HCT116 (cell line): ENCODE measurements at regions not wholly inside any gene's neighbourhood (a gene's known extent, or its start where the extent isn't known, plus 50 kb on each side); places are given as distances from the start of the nearest gene placed in this dataset.
"Not testable (repeated sequence)": the region's sequence is repeated elsewhere in the genome, so short reads cannot be mapped to it uniquely, and the experiment has no call there.

Experiments
- ATAC-seq: fragments of 200-7000 bp; cut with Tn5 transposase; 2 replicates; pipeline ENCODE4 v1.9.1; 2020; ENCODE audit warnings: mild to moderate bottlenecking, moderate library complexity
- BruUV-seq: library from RNA; stranded (reverse); fragments of 400-500 nt; replicated peaks from 2 replicates; lab custom pipeline; 2021; lab: Mats Ljungman, UMichigan
- CTCF ChIA-PET: fragments of 300-600 bp; sonication (Branson Sonifier 250); formaldehyde crosslinking; loops from one replicate; lab custom pipeline; 2021; ENCODE audit warnings: antibody characterized with exemption; lab: Charles Lee
- POLR2A ChIA-PET: fragments of 300-600, 350-600 bp; sonication (Branson Sonifier 250); formaldehyde crosslinking; loops from one replicate; lab custom pipeline; 2021; ENCODE audit warnings: antibody characterized with exemption; lab: Charles Lee
- RAD21 ChIA-PET, 2 experiments: fragments of 300-600 bp; sonication (Branson Sonifier 250); formaldehyde crosslinking; loops; one replicate each; lab custom pipeline; 2023; ENCODE audit warnings: low total read pairs in 2 of 2; ENCODE audit not compliant: uncharacterized antibody in 2 of 2, unreplicated experiment in 2 of 2, low non-redundant PET in 1 of 2; lab: Charles Lee
- DNase-seq: peaks from one replicate; pipeline ENCODE4 v3.0.0-alpha.2; 2010; ENCODE audit warnings: low read depth, low spot score
- H2AFZ ChIP-seq: fragments of 200-600 bp; shearing (Covaris generic), sonication (generic); 2 replicates; pipeline ENCODE4 v1.6.1; 2017; ENCODE audit warnings: low read depth, mixed run types, mixed read lengths, antibody characterized with exemption, low read length; ENCODE audit not compliant: poor library complexity, severe bottlenecking
- H3K27ac ChIP-seq: 2 replicates; pipeline ENCODE4 v1.5.1; 2012; ENCODE audit warnings: low read depth, low read length
- H3K27me3 ChIP-seq: fragments of 200-600 bp; sonication (generic); 2 replicates; pipeline ENCODE4 v1.6.1; 2016; ENCODE audit warnings: mixed run types, low read length, mixed read lengths; ENCODE audit not compliant: insufficient read depth
- H3K36me3 ChIP-seq, 2 experiments: fragments of 200-500 bp in 1 of 2; fragments of 200-600 bp in 1 of 2; sonication (Bioruptor generic) in 1 of 2; sonication (generic) in 1 of 2; 2 replicates each; pipeline versions ENCODE4 v1.5.1 to v1.6.1; 2014 to 2016; ENCODE audit warnings: low read length in 2 of 2, inconsistent platforms in 1 of 2, mixed read lengths in 1 of 2, mixed run types in 1 of 2; ENCODE audit not compliant: insufficient read depth in 2 of 2, control insufficient read depth in 1 of 2
- H3K4me1 ChIP-seq, 2 experiments: fragments of 200-600 bp in 1 of 2; sonication (generic) in 1 of 2; 2 replicates each; pipeline versions ENCODE4 v1.5.1 to v1.6.1; 2012 to 2017; ENCODE audit warnings: low read length in 2 of 2, inconsistent platforms in 1 of 2, mild to moderate bottlenecking in 1 of 2, mixed read lengths in 1 of 2, mixed run types in 1 of 2, moderate library complexity in 1 of 2; ENCODE audit not compliant: insufficient read depth in 2 of 2, control insufficient read depth in 1 of 2
- H3K4me2 ChIP-seq: fragments of 200-600 bp; sonication (generic); 2 replicates; pipeline ENCODE4 v1.6.1; 2017; ENCODE audit warnings: mixed run types, low read length, mixed read lengths
- H3K4me3 ChIP-seq, 2 experiments: fragments of 200-600 bp in 1 of 2; sonication (generic) in 1 of 2; replicated peaks in 1 of 2; 2 replicates each; pipeline ENCODE4 v1.5.1; 2011 to 2016; ENCODE audit warnings: low read length in 2 of 2, control low read depth in 1 of 2, low read depth in 1 of 2, mild to moderate bottlenecking in 1 of 2, mixed read lengths in 1 of 2, mixed run types in 1 of 2
- H3K79me2 ChIP-seq: fragments of 200-600 bp; sonication (generic); 2 replicates; pipeline ENCODE4 v1.6.1; 2017; ENCODE audit warnings: mild to moderate bottlenecking, mixed run types, low read length, moderate library complexity, mixed read lengths; ENCODE audit not compliant: insufficient read depth
- H3K9ac ChIP-seq: fragments of 200-600 bp; sonication (generic); 2 replicates; pipeline ENCODE4 v1.6.1; 2016; ENCODE audit warnings: low read length, mixed read lengths
- H3K9me2 ChIP-seq: fragments of 200-600 bp; sonication (generic), shearing (Covaris generic); 2 replicates; pipeline ENCODE4 v1.6.1; 2017; ENCODE audit warnings: mixed run types, mild to moderate bottlenecking, moderate library complexity; ENCODE audit not compliant: insufficient read depth
- H3K9me3 ChIP-seq, 2 experiments: fragments of 200-500 bp in 1 of 2; fragments of 200-600 bp in 1 of 2; sonication (Bioruptor generic) in 1 of 2; sonication (generic) in 1 of 2; 2 replicates each; pipeline ENCODE4 v1.6.1; 2014 to 2017; ENCODE audit warnings: low read length in 2 of 2, mixed read lengths in 2 of 2, inconsistent platforms in 1 of 2, low read depth in 1 of 2, mild to moderate bottlenecking in 1 of 2, mixed run types in 1 of 2, moderate library complexity in 1 of 2; ENCODE audit not compliant: control insufficient read depth in 1 of 2, insufficient read depth in 1 of 2
- H4K20me1 ChIP-seq: fragments of 200-600 bp; sonication (generic), shearing (Covaris generic); 2 replicates; pipeline ENCODE4 v1.6.1; 2017; ENCODE audit warnings: mixed run types, mild to moderate bottlenecking, moderate library complexity; ENCODE audit not compliant: insufficient read depth
- JUND ChIP-seq: IDR thresholded peaks from 2 replicates; pipeline ENCODE4 v1.6.1; 2012
- SP1 ChIP-seq: IDR thresholded peaks from 2 replicates; pipeline ENCODE4 v1.6.1; 2012; ENCODE audit warnings: low read depth
- ZFX ChIP-seq: fragments of 450-650 bp; IDR thresholded peaks from 2 replicates; pipeline ENCODE4 v1.6.1; 2017
- intact Hi-C: fragments of 100-400 bp; cut with micrococcal nuclease; formaldehyde crosslinking; loops from 2 replicates; pipeline ENCODE4 v1.10.0; 2022

DNA sequence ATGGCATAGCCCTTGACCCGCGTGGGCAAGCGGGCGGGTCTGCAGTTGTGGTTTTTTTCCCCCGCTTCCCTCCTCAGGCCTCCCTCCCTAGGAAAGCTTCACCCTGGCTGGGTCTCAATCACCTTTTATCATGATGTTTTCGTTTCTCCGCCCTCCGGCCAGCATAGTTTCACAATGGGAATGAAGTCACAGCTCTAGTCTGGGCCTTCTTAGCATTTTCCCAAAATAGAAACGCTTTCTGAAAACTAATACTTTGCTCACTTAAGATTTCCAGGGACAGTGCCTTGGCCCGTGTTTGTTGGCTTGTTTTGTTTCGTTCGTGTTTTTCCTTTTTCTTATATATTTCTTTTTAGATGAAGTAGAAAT, 344.8 kb upstream of the DEFB115 start:
- POLR2A ChIA-PET, H3K9me2 ChIP-seq, H3K79me2 ChIP-seq, H3K4me2 ChIP-seq, intact Hi-C loops, H4K20me1 ChIP-seq, H3K36me3 ChIP-seq, H3K4me1 ChIP-seq, H2AFZ ChIP-seq, H3K9ac ChIP-seq, H3K9me3 ChIP-seq, H3K27ac ChIP-seq, BruUV-seq, ATAC-seq, H3K27me3 ChIP-seq, H3K4me3 ChIP-seq, RAD21 ChIA-PET, CTCF ChIA-PET, DNase-seq: not testable (repeated sequence)

DNA sequence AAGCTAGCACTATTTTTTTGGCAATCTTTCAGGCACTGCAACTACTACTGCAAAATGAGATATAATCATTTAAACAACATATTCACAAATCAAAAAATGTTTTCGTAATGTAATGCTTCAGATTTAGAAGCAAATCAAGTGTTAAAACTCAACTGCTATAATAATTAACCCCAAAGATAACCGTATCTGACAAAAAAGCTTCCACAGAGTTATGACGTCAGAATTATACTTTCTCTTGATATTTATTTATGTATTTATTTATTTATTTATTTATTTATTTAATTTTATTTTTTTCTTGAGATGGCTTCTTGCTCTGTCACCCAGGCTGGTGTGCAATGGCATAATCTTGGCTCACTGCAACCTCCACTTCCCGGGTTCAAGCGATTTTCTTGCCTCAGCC, 341.1 kb upstream of the DEFB115 start:
- ATAC-seq, H3K4me3 ChIP-seq, H3K4me2 ChIP-seq, H3K9me2 ChIP-seq, intact Hi-C loops, POLR2A ChIA-PET, H3K4me1 ChIP-seq, H3K27me3 ChIP-seq, H3K79me2 ChIP-seq, H3K9me3 ChIP-seq, RAD21 ChIA-PET, H3K36me3 ChIP-seq, BruUV-seq, DNase-seq, H3K9ac ChIP-seq, H2AFZ ChIP-seq, CTCF ChIA-PET, H3K27ac ChIP-seq, H4K20me1 ChIP-seq: not testable (repeated sequence)

DNA sequence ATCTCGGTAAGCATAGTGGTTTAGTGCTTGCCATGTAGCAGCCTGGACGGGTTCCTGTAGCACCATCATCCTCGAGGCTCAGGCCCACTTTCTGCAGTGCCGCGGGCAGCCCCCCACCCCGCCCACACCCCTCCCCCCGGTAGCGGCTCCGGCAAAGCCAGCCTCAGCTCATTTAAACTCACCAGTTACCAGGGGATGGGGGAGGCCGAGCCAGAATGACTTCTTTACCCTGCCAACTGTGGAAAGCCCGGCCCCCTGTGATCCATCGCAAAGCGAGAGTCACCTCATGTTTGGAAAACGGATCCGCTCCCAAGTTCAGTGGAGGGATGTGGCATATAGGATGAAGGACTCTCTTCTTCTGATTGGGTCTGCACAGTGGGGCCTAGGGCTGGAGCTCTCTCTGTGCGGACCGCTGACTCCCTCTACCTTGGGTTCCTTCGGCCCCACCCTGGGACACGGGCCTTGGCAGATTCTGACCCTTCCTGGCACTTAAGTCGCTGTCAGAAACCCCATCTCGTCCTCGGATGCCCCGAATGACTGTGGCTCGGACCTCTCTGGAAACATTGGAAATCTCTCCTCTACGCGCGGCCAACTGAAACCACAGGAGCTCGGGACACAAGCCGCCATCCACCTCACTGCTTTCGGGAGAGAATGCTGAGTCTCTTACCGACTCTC, 337.8 kb upstream of the DEFB115 start:
- intact Hi-C loops: no loop called here
- no peak overlapping the region for H3K9ac ChIP-seq
- no peak overlapping the region for H3K4me2 ChIP-seq
- BruUV-seq: no TSS peak
- H3K36me3 ChIP-seq: no peaks in the 10 kb centered on the region
- no peaks in the 10 kb centered on the region for H3K79me2 ChIP-seq
- RAD21 ChIA-PET: no interaction called here
- H2AFZ ChIP-seq: no peak overlapping the region
- CTCF ChIA-PET: no interaction called here
- ATAC-seq: no peak
- H3K4me3 ChIP-seq: no peak overlapping the region
- H3K9me2 ChIP-seq: no peaks in the 10 kb centered on the region
- no peaks in the 10 kb centered on the region for H4K20me1 ChIP-seq
- no peaks in the 10 kb centered on the region for H3K27me3 ChIP-seq
- H3K27ac ChIP-seq: no peak overlapping the region
- no peak for DNase-seq
- H3K4me1 ChIP-seq: no peaks in the 10 kb centered on the region
- TF ChIP-seq JUND (no peak), ZFX (no peak), SP1 (no peak)
- no peaks in the 10 kb centered on the region for H3K9me3 ChIP-seq
- POLR2A ChIA-PET: no interaction called here
